H1 (cell line): ENCODE measurements at regions not wholly inside any gene's neighbourhood (a gene's known extent, or its start where the extent isn't known, plus 50 kb on each side); places are given as distances from the start of the nearest gene placed in this dataset.
"Not testable (repeated sequence)": the region's sequence is repeated elsewhere in the genome, so short reads cannot be mapped to it uniquely, and the experiment has no call there.

Experiments used
- CTCF ChIP-seq, 3 experiments: IDR thresholded peaks; 1 replicate in 2 of 3; 2 replicates in 1 of 3; pipeline versions ENCODE4 v1.5.1 to v1.6.1; 2011; ENCODE audit warnings: low read length in 3 of 3, mild to moderate bottlenecking in 3 of 3, inconsistent platforms in 2 of 3, low read depth in 1 of 3, moderate library complexity in 1 of 3; ENCODE audit not compliant: insufficient read depth in 1 of 3; ENCODE audit errors: control extremely low read depth in 1 of 3
- POLR2A ChIP-seq, 2 experiments: IDR thresholded peaks; 1 replicate in 1 of 2; 2 replicates in 1 of 2; pipeline ENCODE4 v1.6.1; 2011; ENCODE audit warnings: low read depth in 2 of 2, low read length in 2 of 2, mild to moderate bottlenecking in 2 of 2; ENCODE audit errors: control extremely low read depth in 1 of 2

- not testable (repeated sequence) for TF ChIP-seq POLR2A (IDR thresholded peaks at IDR 0.05; ENCODE audit: control extremely low read depth in 1 of 2, low read depth in 2 of 2, low read length in 2 of 2); CTCF (IDR thresholded peaks at IDR 0.05; ENCODE audit: control extremely low read depth in 1 of 3, insufficient read depth in 1 of 3, low read depth in 1 of 3, low read length in 3 of 3)
Observed at GRCh38 chr6:27047725-27048124, 199.8 kb upstream of the PRSS16 start.
